ENCODE measurements at regions not wholly inside any gene's neighbourhood (a gene's known extent, or its start where the extent isn't known, plus 50 kb on each side); places are given as distances from the start of the nearest gene placed in this dataset. TPM values are rescaled to one million over a fixed set of nuclear protein-coding genes. Genes with fewer than 3 reads are reported as not detected.

GRCh38 chr13:59601993-59602392 is 561.7 kb downstream of the DIAPH3 start:
- Histone ChIP-seq H3K36me3 (no peaks in the 10 kb centered on the region), H3K9me3 (no peaks in the 10 kb centered on the region), H3K27ac (no peak overlapping the region), H3K4me1 (no peaks in the 10 kb centered on the region), H3K27me3 (no peaks in the 10 kb centered on the region), H3K4me3 (no peak overlapping the region)
- DNase-seq: no peak
- TF ChIP-seq, protein P1, sequence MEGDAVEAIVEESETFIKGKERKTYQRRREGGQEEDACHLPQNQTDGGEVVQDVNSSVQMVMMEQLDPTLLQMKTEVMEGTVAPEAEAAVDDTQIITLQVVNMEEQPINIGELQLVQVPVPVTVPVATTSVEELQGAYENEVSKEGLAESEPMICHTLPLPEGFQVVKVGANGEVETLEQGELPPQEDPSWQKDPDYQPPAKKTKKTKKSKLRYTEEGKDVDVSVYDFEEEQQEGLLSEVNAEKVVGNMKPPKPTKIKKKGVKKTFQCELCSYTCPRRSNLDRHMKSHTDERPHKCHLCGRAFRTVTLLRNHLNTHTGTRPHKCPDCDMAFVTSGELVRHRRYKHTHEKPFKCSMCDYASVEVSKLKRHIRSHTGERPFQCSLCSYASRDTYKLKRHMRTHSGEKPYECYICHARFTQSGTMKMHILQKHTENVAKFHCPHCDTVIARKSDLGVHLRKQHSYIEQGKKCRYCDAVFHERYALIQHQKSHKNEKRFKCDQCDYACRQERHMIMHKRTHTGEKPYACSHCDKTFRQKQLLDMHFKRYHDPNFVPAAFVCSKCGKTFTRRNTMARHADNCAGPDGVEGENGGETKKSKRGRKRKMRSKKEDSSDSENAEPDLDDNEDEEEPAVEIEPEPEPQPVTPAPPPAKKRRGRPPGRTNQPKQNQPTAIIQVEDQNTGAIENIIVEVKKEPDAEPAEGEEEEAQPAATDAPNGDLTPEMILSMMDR (IDR thresholded peaks at IDR 0.05): no peak
- TF ChIP-seq POLR2A (IDR thresholded peaks at IDR 0.05): no peak
- intact Hi-C loops (cut with DNase I; ENCODE audit: low total_unique reads): no loop called here

DNA sequence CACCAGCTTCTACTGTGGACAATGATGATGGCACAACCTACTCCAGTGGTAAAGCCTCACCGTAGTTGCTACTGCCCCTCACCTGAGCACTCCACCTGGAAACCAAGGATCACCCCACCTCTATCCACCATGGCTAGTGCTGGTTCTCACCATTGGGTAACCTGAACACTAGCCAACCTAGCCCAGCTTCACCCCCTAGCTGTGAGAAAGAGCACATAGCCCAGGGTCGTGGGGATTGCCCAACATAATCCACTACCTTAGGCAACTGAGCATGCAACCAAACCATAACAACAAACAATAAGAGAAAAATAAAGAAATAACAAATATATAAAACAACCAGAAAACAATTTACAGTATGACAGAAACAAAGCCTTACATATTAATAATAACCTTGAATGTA is 560.1 kb downstream of the DIAPH3 start:
- intact Hi-C loops (cut with DNase I; ENCODE audit: low total_unique reads): no loop called here

GRCh38 chr13:59607172-59607571 is 556.6 kb downstream of the DIAPH3 start:
- TF ChIP-seq POLR2A (IDR thresholded peaks at IDR 0.05): no peak
- TF ChIP-seq, protein P1 (IDR thresholded peaks at IDR 0.05): no peak
- no peak for DNase-seq
- no peaks in the 10 kb centered on the region for H3K36me3 ChIP-seq
- intact Hi-C loops (cut with DNase I; ENCODE audit: low total_unique reads): no loop called here
- H3K27me3 ChIP-seq: no peaks in the 10 kb centered on the region
- no peaks in the 10 kb centered on the region for H3K9me3 ChIP-seq
- no peak overlapping the region for H3K27ac ChIP-seq
- no peak overlapping the region for H3K4me3 ChIP-seq
- no peaks in the 10 kb centered on the region for H3K4me1 ChIP-seq

More for the DNA sequence above, 560.1 kb downstream of the DIAPH3 start:
- no peaks in the 10 kb centered on the region for H3K27me3 ChIP-seq
- TF ChIP-seq POLR2A (IDR thresholded peaks at IDR 0.05): no peak
- TF ChIP-seq, protein P1 (IDR thresholded peaks at IDR 0.05): no peak
- H3K9me3 ChIP-seq: no peaks in the 10 kb centered on the region
- no peak for DNase-seq
- no peaks in the 10 kb centered on the region for H3K36me3 ChIP-seq
- H3K4me1 ChIP-seq: no peaks in the 10 kb centered on the region
- no peak overlapping the region for H3K27ac ChIP-seq
- no peak overlapping the region for H3K4me3 ChIP-seq

DNA sequence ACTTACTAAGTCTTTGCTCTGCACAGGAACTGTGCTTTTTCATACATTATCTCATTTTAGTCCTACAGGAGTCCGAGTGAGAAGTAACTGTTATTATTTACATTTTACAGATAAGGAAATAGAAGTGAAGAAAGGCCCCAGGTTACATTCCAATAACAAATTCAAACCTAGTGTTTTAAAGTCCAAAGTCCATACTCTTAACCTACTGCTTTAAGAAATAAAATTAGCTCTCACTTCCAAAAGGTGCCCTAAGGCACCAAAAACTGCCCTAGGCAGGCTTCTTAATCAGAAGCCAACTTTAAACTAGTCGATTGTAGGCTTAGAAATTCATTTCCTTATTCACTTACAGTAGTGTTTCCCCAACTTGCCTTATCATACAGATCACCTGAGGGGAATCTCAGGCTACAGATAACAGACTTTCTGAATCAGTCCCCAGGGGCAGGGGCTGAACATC is 555.9 kb downstream of the DIAPH3 start:
- no peaks in the 10 kb centered on the region for H3K27me3 ChIP-seq
- DNase-seq: no peak
- H3K4me3 ChIP-seq: no peak overlapping the region
- H3K9me3 ChIP-seq: no peaks in the 10 kb centered on the region
- intact Hi-C loops (cut with DNase I; ENCODE audit: low total_unique reads): no loop called here
- TF ChIP-seq POLR2A (IDR thresholded peaks at IDR 0.05): no peak
- TF ChIP-seq, protein P1 (IDR thresholded peaks at IDR 0.05): no peak
- no peaks in the 10 kb centered on the region for H3K4me1 ChIP-seq
- H3K36me3 ChIP-seq: no peaks in the 10 kb centered on the region
- H3K27ac ChIP-seq: no peak overlapping the region

- H3K4me1 ChIP-seq: no peaks in the 10 kb centered on the region
- H3K9me3 ChIP-seq: no peaks in the 10 kb centered on the region
- no peak overlapping the region for H3K27ac ChIP-seq
- DNase-seq: no peak
- TF ChIP-seq POLR2A (IDR thresholded peaks at IDR 0.05): no peak
- no peaks in the 10 kb centered on the region for H3K27me3 ChIP-seq
- no peaks in the 10 kb centered on the region for H3K36me3 ChIP-seq
- intact Hi-C loops (cut with DNase I; ENCODE audit: low total_unique reads): no loop called here
- no peak overlapping the region for H3K4me3 ChIP-seq
Measured at GRCh38 chr13:59609421-59609820, 554.3 kb downstream of the DIAPH3 start.

Small RNA genes lying in the stretch of these regions (small RNA-seq; reads per million reads assigned to genes)
- gene AL161423.1 (not detected), gene HMGN2P39 (not detected), gene RNA5SP30 (not detected), gene RNU7-88P (not detected), gene RNY4P29 (not detected)
